ENCODE measurements at regions not wholly inside any gene's neighbourhood (a gene's known extent, or its start where the extent isn't known, plus 50 kb on each side); places are given as distances from the start of the nearest gene placed in this dataset.
A peak's percentile ranks its signal among the peaks of the same experiment; 100 is the strongest.

- Mint-ChIP-seq H3K36me3 (peaks cover 0 to 8% (median 4%) of the 10 kb centered on the region in 5 donors), H3K27ac (no peak overlapping the region), H3K27me3 (peaks cover 2 to 14% (median 3%) of the 10 kb centered on the region in 5 donors), H3K4me1 (no peaks in the 10 kb centered on the region), H3K9me3 (peaks cover 0 to 16% (median 8%) of the 10 kb centered on the region in 11 donors), H3K4me3 (no peak overlapping the region)
- ChIA-PET CTCF (no interaction called here), POLR2A (no interaction called here)
- intact Hi-C loops (cut with micrococcal nuclease) = no loop called here
- no peak overlapping the region for H3K27ac ChIP-seq (ENCODE audit: low read depth, low read length)
- H3K36me3 ChIP-seq (ENCODE audit: control insufficient read depth in 2 of 3, insufficient read depth in 3 of 3, low read length in 3 of 3) = no peaks in the 10 kb centered on the region
- no peak overlapping the region for H3K4me3 ChIP-seq (ENCODE audit: low read length)
- ATAC-seq (no peak), DNase-seq (no peak)
- H3K9me3 ChIP-seq (ENCODE audit: control insufficient read depth in 2 of 3, low read length in 3 of 3) = peaks cover 0 to 6% (median 0%) of the 10 kb centered on the region in 3 experiments
- H3K4me1 ChIP-seq (ENCODE audit: control insufficient read depth in 2 of 2, insufficient read depth in 2 of 2, low read length in 2 of 2) = no peaks in the 10 kb centered on the region
- H3K27me3 ChIP-seq (ENCODE audit: control insufficient read depth in 2 of 2, insufficient read depth in 2 of 2, low read length in 2 of 2) = no peaks in the 10 kb centered on the region
Observed at GRCh38 chr5:108650997-108651396, 96.7 kb upstream of the FER start.

- POLR2A ChIA-PET = no interaction called here
- ATAC-seq = no peak
- H3K4me1 ChIP-seq (ENCODE audit: control insufficient read depth in 2 of 2, insufficient read depth in 2 of 2, low read length in 2 of 2) = no peaks in the 10 kb centered on the region
- DNase-seq = no peak
- Mint-ChIP-seq H3K4me1 (no peaks in the 10 kb centered on the region), H3K9me3 (peaks cover 0 to 16% (median 8%) of the 10 kb centered on the region in 11 donors), H3K36me3 (peaks cover 0 to 8% (median 4%) of the 10 kb centered on the region in 5 donors), H3K27me3 (peaks cover 0 to 9% (median 3%) of the 10 kb centered on the region in 5 donors), H3K4me3 (no peak overlapping the region), H3K27ac (no peak overlapping the region)
- H3K36me3 ChIP-seq (ENCODE audit: control insufficient read depth in 2 of 3, insufficient read depth in 3 of 3, low read length in 3 of 3) = no peaks in the 10 kb centered on the region
- peaks cover 0 to 6% (median 0%) of the 10 kb centered on the region in 3 experiments for H3K9me3 ChIP-seq (ENCODE audit: control insufficient read depth in 2 of 3, low read length in 3 of 3)
- H3K4me3 ChIP-seq (ENCODE audit: low read length) = no peak overlapping the region
- no peaks in the 10 kb centered on the region for H3K27me3 ChIP-seq (ENCODE audit: control insufficient read depth in 2 of 2, insufficient read depth in 2 of 2, low read length in 2 of 2)
- intact Hi-C loops (cut with micrococcal nuclease) = no loop called here
- no peak overlapping the region for H3K27ac ChIP-seq (ENCODE audit: low read depth, low read length)
- CTCF ChIA-PET = no interaction called here
Observed at GRCh38 chr5:108649646-108650045, 98.1 kb upstream of the FER start.

DNA sequence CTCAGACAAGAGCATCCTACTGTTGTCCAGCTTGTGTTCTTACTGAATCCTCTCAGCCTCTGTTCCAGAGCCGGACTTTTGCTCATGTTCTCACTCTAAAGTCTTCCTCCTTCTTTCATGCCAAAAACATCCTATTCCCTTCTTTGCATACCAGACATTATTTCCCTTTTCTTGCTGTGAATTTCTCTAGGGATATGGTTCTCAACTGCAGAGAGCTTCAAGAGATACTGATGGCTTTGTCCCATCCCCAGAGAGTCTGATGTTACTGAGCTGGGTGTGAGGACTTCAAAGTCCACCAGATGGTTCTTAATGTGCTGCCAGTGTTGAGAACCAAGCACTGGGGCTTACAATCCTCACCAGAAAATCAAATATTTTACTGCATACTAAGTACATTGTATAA is 98.6 kb upstream of the FER start:
- Histone ChIP-seq H3K9me3 (ENCODE audit: control insufficient read depth in 2 of 3, low read length in 3 of 3) (peaks cover 0 to 6% (median 0%) of the 10 kb centered on the region in 3 experiments), H3K4me1 (ENCODE audit: control insufficient read depth in 2 of 2, insufficient read depth in 2 of 2, low read length in 2 of 2) (no peaks in the 10 kb centered on the region), H3K36me3 (ENCODE audit: control insufficient read depth in 2 of 3, insufficient read depth in 3 of 3, low read length in 3 of 3) (no peaks in the 10 kb centered on the region), H3K4me3 (ENCODE audit: low read length) (no peak overlapping the region), H3K27ac (ENCODE audit: low read depth, low read length) (no peak overlapping the region), H3K27me3 (ENCODE audit: control insufficient read depth in 2 of 2, insufficient read depth in 2 of 2, low read length in 2 of 2) (no peaks in the 10 kb centered on the region)
- Mint-ChIP-seq H3K27ac (no peak overlapping the region), H3K4me1 (no peaks in the 10 kb centered on the region), H3K4me3 (no peak overlapping the region), H3K36me3 (peaks cover 0 to 8% (median 4%) of the 10 kb centered on the region in 5 donors), H3K27me3 (peaks cover 0 to 9% (median 3%) of the 10 kb centered on the region in 5 donors), H3K9me3 (peaks cover 0 to 16% (median 8%) of the 10 kb centered on the region in 11 donors)
- no peak for DNase-seq
- no peak for ATAC-seq
- intact Hi-C loops (cut with micrococcal nuclease) = no loop called here
- CTCF ChIA-PET = no interaction called here
- POLR2A ChIA-PET = no interaction called here

DNA sequence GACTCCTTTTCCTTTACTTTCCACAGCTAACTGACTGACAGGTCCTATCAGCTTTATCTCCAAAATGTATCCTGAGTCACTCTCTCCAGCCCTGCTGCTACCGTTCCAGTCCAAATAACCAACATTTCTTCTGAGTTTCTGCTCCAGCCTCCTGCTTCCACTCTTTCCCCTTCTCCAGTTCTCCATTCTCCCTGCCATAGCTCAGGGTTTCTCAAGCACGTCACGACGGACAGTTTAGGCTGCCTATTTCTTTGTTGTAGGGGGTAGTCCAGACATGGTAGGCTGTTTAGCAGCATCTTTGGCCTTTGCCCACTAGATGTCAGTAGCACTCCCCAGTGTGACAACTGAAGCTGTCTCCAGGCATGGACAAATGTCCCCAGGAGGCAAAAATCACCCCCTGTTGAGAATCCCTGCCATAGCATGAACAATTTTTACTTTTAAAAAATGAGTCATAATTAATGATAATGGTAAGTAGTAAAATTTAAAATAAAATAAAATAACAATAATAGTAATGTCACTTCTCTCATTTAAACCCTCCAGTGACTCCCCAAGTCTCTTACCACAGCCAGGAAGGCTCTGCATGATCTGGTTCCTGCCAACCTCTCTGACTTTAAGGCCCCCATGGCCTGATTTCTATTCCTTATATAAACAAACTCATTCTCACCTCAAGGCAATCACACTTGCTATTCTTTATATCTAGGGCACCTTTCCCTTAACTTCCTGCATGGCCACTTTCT is 105.4 kb upstream of the FER start:
- Histone ChIP-seq H3K4me3 (ENCODE audit: low read length) (no peak overlapping the region), H3K27ac (ENCODE audit: low read depth, low read length) (no peak overlapping the region), H3K36me3 (ENCODE audit: control insufficient read depth in 2 of 3, insufficient read depth in 3 of 3, low read length in 3 of 3) (no peaks in the 10 kb centered on the region), H3K27me3 (ENCODE audit: control insufficient read depth in 2 of 2, insufficient read depth in 2 of 2, low read length in 2 of 2) (no peaks in the 10 kb centered on the region), H3K4me1 (ENCODE audit: control insufficient read depth in 2 of 2, insufficient read depth in 2 of 2, low read length in 2 of 2) (no peaks in the 10 kb centered on the region), H3K9me3 (ENCODE audit: control insufficient read depth in 2 of 3, low read length in 3 of 3) (peaks cover 0 to 2% (median 0%) of the 10 kb centered on the region in 3 experiments)
- Mint-ChIP-seq H3K4me1 (peaks cover 0 to 4% (median 3%) of the 10 kb centered on the region in 7 donors), H3K27me3 (peaks cover 0 to 8% (median 4%) of the 10 kb centered on the region in 5 donors), H3K27ac (peak overlapping the region in 1 of 9 donors; percentile 33), H3K4me3 (peak overlapping the region in 4 of 10 donors; percentile 4 to 73 (median 34)), H3K9me3 (peaks cover 0 to 9% (median 6%) of the 10 kb centered on the region in 11 donors), H3K36me3 (peaks cover 0 to 8% (median 4%) of the 10 kb centered on the region in 5 donors)
- ATAC-seq (peak; percentile 83), DNase-seq (peak in 8 of 9 donors; percentile 16 to 52 (median 32))
- ChIA-PET POLR2A (no interaction called here), CTCF (no interaction called here)
- intact Hi-C loops (cut with micrococcal nuclease) = loop anchor here (1.0 to 5.0 kb wide), 6 partner anchors 796 to 1985 kb away; no protein-coding TSS in a partner anchor

DNA sequence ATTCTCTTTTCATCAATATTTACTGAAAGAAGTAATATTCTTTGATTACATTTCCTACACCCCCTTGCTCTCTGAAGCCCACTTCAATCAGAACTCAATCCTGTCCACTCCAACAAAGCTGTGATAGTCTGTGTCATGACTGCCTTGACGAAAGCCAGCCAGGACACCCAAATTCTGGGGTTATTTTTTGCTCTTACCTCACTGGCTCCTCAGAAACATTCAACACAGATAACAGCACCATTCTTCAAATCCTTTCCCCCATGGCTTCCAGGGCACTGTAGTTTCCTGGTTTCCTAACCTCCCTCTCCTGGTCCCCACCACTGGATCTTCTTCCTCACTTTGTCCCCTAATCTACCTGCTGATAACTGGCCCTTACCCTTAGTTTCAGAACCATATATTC is 106.1 kb upstream of the FER start:
- Mint-ChIP-seq H3K4me3 (no peak overlapping the region), H3K9me3 (peaks cover 0 to 1% (median under 1%) of the 10 kb centered on the region in 11 donors), H3K4me1 (peaks cover 0 to 4% (median 3%) of the 10 kb centered on the region in 7 donors), H3K27me3 (peaks cover 0 to 8% (median 4%) of the 10 kb centered on the region in 5 donors), H3K36me3 (peaks cover 0 to 1% (median 0%) of the 10 kb centered on the region in 5 donors), H3K27ac (no peak overlapping the region)
- Histone ChIP-seq H3K36me3 (ENCODE audit: control insufficient read depth in 2 of 3, insufficient read depth in 3 of 3, low read length in 3 of 3) (no peaks in the 10 kb centered on the region), H3K27ac (ENCODE audit: low read depth, low read length) (no peak overlapping the region), H3K4me3 (ENCODE audit: low read length) (no peak overlapping the region), H3K27me3 (ENCODE audit: control insufficient read depth in 2 of 2, insufficient read depth in 2 of 2, low read length in 2 of 2) (no peaks in the 10 kb centered on the region), H3K4me1 (ENCODE audit: control insufficient read depth in 2 of 2, insufficient read depth in 2 of 2, low read length in 2 of 2) (no peaks in the 10 kb centered on the region), H3K9me3 (ENCODE audit: control insufficient read depth in 2 of 3, low read length in 3 of 3) (no peaks in the 10 kb centered on the region)
- ChIA-PET POLR2A (no interaction called here), CTCF (no interaction called here)
- DNase-seq (no peak), ATAC-seq (no peak)
- intact Hi-C loops (cut with micrococcal nuclease) = loop anchor here in 1 of 2 donors (5.0 kb wide), 1 partner anchor 1986 kb away; no protein-coding TSS in a partner anchor

DNA sequence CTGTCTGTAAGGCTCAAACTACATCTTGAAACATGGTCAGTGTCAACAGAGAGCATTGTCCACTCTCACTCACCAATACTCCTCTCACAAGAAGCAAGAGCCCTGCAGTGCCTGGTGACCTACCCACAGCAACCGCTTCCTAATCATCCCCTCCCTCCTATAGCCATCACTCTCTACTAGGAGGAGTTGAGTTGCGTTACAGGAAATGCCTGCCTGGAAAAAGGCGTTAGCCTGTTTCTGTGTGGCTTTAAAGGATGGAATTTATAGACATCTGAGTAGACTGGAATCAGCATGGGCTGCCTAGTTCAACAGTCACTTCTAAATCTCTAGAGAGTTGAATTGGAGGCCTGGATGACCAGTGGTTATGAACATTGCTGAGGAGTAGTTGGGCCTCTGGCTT is 108.3 kb upstream of the FER start:
- ChIA-PET POLR2A (interaction anchor here (0.6 kb wide), 1 partner anchor 498 kb away, joined by 3 read pairs; no protein-coding TSS in a partner anchor), CTCF (no interaction called here)
- no peak overlapping the region for H3K4me3 ChIP-seq (ENCODE audit: low read length)
- no peaks in the 10 kb centered on the region for H3K9me3 ChIP-seq (ENCODE audit: control insufficient read depth in 2 of 3, low read length in 3 of 3)
- peaks cover 0 to 13% (median 4%) of the 10 kb centered on the region in 5 donors for H3K27me3 Mint-ChIP-seq
- DNase-seq (no peak), ATAC-seq (no peak)
- intact Hi-C loops (cut with micrococcal nuclease) = no loop called here
- no peaks in the 10 kb centered on the region for H3K27me3 ChIP-seq (ENCODE audit: control insufficient read depth in 2 of 2, insufficient read depth in 2 of 2, low read length in 2 of 2)
- no peak overlapping the region for H3K4me3 Mint-ChIP-seq
- peaks cover 0 to 4% (median 3%) of the 10 kb centered on the region in 7 donors for H3K4me1 Mint-ChIP-seq
- H3K27ac Mint-ChIP-seq = no peak overlapping the region
- H3K36me3 Mint-ChIP-seq = no peaks in the 10 kb centered on the region
- no peaks in the 10 kb centered on the region for H3K4me1 ChIP-seq (ENCODE audit: control insufficient read depth in 2 of 2, insufficient read depth in 2 of 2, low read length in 2 of 2)
- no peaks in the 10 kb centered on the region for H3K36me3 ChIP-seq (ENCODE audit: control insufficient read depth in 2 of 3, insufficient read depth in 3 of 3, low read length in 3 of 3)
- no peak overlapping the region for H3K27ac ChIP-seq (ENCODE audit: low read depth, low read length)
- H3K9me3 Mint-ChIP-seq = no peaks in the 10 kb centered on the region

- Histone ChIP-seq H3K4me1 (ENCODE audit: control insufficient read depth in 2 of 2, insufficient read depth in 2 of 2, low read length in 2 of 2) (no peaks in the 10 kb centered on the region), H3K27me3 (ENCODE audit: control insufficient read depth in 2 of 2, insufficient read depth in 2 of 2, low read length in 2 of 2) (no peaks in the 10 kb centered on the region), H3K27ac (ENCODE audit: low read depth, low read length) (no peak overlapping the region), H3K4me3 (ENCODE audit: low read length) (no peak overlapping the region), H3K9me3 (ENCODE audit: control insufficient read depth in 2 of 3, low read length in 3 of 3) (no peaks in the 10 kb centered on the region), H3K36me3 (ENCODE audit: control insufficient read depth in 2 of 3, insufficient read depth in 3 of 3, low read length in 3 of 3) (no peaks in the 10 kb centered on the region)
- DNase-seq (no peak), ATAC-seq (no peak)
- peaks cover 0 to 13% (median 4%) of the 10 kb centered on the region in 5 donors for H3K27me3 Mint-ChIP-seq
- CTCF ChIA-PET = no interaction called here
- no peak overlapping the region for H3K4me3 Mint-ChIP-seq
- H3K4me1 Mint-ChIP-seq = peaks cover 0 to 4% (median 3%) of the 10 kb centered on the region in 7 donors
- no peaks in the 10 kb centered on the region for H3K9me3 Mint-ChIP-seq
- no peaks in the 10 kb centered on the region for H3K36me3 Mint-ChIP-seq
- intact Hi-C loops (cut with micrococcal nuclease) = no loop called here
- no peak overlapping the region for H3K27ac Mint-ChIP-seq
- POLR2A ChIA-PET = no interaction called here
Observed at GRCh38 chr5:108638021-108638420, 109.7 kb upstream of the FER start.
